Activated CD4-positive, alpha-beta T cell treated with anti-CD3 and anti-CD28 coated beads, Interleukin-10, Interleukin-2, amounts not matched to agents 100 ng/mL and 50 ng/mL, durations not matched to agents 16 hours and 8 hours (primary cell): ENCODE measurements at regions not wholly inside any gene's neighbourhood (a gene's known extent, or its start where the extent isn't known, plus 50 kb on each side); places are given as distances from the start of the nearest gene placed in this dataset.
A peak's percentile ranks its signal among the peaks of the same experiment; 100 is the strongest.

Experiments used
- DNase-seq: peaks from one replicate; pipeline ENCODE4 v3.0.0-alpha.2; 2020

GRCh38 chr15:39443659-39444219 lies 137.1 kb upstream of the THBS1 start:
- no peak for DNase-seq

- DNase-seq = no peak
These were observed 136.0 kb upstream of the THBS1 start for GRCh38 chr15:39444735-39445470.

DNA sequence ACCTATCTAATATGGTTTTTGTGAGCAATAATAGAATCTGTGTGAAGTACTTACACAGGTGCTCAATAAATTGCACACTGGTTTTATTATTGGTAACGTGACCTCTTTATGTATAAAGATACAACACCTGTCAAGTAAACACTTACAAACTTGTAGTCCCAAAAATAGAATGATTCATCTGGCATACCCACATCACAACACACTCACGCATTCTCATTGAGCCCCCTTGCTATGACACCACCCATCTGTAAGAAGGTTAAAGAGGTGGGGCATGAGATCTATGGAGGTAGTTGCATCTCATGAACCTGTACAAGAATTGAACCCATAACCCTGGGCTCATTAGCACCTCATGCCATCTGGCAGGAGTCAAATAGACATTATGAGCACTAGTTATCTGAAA lies 134.9 kb upstream of the THBS1 start:
- no peak for DNase-seq

DNA sequence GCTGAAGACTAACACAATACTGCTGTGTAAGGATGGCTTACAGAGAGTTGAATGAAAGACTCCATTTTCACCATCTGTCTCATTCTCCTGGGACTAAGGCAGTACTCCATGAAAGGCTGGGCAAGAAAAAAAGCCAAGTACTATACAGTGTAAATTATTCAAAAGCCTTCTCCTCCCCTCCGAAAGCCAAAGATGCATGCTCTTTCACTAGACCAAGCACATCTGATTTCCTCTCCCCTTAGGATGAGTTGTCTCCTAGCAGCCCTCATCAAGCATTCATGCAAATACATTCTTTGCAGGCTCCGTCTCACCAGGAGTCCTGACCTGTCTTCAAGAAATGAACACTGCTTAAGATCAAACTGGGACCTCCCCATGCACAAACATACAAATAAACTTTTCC lies 133.5 kb upstream of the THBS1 start:
- no peak for DNase-seq

DNA sequence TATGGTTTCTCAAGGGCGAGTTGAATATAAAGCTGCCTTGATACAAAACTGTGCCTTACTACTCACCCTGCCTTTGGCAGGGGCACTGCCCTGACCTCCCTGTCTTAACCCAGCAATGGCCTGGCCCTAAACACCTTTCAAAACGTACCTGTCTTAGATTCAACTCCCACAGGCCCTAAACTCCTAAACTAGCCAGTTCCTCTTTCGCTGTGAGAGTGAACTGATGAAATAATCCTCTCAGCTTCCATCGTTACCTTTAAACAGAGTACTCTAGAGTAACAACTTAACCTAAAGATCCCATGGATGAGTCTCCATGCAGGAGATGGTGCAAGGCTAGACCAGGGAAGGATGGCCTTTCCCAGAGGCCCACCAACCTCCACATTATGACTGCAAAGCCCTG lies 133.0 kb upstream of the THBS1 start:
- DNase-seq = no peak

DNA sequence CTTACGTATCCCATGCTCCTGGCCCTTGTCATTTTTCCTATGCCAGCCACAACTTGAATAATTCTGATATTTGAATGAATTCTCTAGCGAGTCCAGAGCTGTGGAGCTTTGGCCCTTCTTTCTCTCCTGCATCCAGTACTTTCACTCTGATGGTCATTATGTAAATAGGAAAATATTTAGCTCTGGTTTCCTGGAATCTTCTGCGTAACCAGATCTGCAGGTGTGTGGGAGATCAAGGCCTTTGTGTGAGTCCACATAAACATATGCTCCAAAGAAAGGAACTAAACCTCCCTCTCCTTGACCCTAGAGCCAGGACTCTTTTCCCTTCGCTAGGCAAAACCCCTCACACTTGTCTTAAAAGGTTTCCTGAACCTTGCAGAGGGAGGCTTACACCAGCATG lies 132.5 kb upstream of the THBS1 start:
- DNase-seq = no peak

GRCh38 chr15:39451121-39451688 lies 129.7 kb upstream of the THBS1 start:
- DNase-seq = no peak

DNA sequence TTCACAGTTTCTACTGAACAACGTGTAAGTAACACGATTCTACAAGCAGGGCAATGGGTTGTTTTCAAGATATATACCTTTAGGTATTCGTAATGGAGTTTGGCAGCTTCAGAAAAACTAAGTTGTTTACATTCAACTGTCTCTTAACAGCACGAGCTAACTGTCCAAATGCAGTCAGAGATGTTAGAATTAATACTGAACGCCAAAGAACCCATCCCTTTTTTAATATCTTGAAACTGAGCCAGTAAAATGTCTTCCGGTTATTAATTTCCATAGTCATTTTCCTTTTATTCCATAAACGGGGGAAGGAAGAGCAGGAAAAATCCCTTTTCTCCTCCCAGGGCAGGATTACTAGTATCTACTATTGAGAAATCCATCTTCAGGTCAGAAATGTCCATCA lies 129.0 kb upstream of the THBS1 start:
- DNase-seq = no peak

- peak; percentile 68 for DNase-seq
These were observed 127.3 kb upstream of the THBS1 start for GRCh38 chr15:39453620-39454019.

GRCh38 chr15:39454189-39454986 lies 126.5 kb upstream of the THBS1 start:
- DNase-seq = peak; percentile 7

- peak; percentile 16 for DNase-seq
These were observed 125.3 kb upstream of the THBS1 start for GRCh38 chr15:39455471-39455991.

DNA sequence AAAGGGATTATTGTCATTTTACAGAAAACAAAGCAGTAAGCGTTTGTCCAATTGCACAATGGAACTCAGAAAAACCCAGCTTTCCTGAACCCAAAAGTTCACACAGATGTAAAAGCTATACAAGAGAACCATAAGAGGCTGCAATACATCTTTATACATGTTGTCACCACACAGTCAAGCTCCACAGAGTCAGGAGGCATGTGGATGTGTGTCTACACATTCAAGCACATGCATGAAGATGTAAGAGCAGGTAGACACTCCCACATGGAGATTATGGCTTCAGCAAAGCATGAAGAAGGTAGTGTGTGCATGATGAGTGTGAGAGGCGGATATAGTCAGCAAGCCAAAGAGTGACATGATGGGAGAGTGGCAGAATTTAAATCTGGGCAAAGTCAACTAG lies 124.7 kb upstream of the THBS1 start:
- DNase-seq = no peak

- no peak for DNase-seq
These were observed 124.1 kb upstream of the THBS1 start for GRCh38 chr15:39456582-39457330.

GRCh38 chr15:39458131-39458530 lies 122.7 kb upstream of the THBS1 start:
- no peak for DNase-seq

GRCh38 chr15:39459548-39459947 lies 121.3 kb upstream of the THBS1 start:
- DNase-seq = no peak

GRCh38 chr15:39460748-39461147 lies 120.1 kb upstream of the THBS1 start:
- no peak for DNase-seq

GRCh38 chr15:39461536-39462130 lies 119.2 kb upstream of the THBS1 start:
- no peak for DNase-seq

DNA sequence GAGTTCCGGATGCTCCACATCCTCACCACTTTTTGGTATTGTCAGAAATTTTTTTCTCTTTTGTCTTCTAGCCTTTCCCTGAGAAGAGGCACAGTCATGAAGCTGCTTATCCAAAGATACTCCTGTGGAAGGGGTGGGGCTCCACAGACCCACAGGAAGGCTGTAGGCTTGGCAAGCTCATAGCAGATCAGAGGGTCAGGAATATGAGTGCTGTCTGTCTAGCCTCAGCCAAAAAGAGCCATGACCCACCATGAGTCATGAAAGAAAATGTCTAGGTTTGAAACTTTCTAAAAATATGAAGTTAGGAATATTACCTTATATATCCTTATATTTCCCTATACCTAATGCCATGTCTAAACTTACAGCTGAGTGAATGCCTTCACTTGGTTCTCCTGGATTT lies 118.2 kb upstream of the THBS1 start:
- no peak for DNase-seq

DNA sequence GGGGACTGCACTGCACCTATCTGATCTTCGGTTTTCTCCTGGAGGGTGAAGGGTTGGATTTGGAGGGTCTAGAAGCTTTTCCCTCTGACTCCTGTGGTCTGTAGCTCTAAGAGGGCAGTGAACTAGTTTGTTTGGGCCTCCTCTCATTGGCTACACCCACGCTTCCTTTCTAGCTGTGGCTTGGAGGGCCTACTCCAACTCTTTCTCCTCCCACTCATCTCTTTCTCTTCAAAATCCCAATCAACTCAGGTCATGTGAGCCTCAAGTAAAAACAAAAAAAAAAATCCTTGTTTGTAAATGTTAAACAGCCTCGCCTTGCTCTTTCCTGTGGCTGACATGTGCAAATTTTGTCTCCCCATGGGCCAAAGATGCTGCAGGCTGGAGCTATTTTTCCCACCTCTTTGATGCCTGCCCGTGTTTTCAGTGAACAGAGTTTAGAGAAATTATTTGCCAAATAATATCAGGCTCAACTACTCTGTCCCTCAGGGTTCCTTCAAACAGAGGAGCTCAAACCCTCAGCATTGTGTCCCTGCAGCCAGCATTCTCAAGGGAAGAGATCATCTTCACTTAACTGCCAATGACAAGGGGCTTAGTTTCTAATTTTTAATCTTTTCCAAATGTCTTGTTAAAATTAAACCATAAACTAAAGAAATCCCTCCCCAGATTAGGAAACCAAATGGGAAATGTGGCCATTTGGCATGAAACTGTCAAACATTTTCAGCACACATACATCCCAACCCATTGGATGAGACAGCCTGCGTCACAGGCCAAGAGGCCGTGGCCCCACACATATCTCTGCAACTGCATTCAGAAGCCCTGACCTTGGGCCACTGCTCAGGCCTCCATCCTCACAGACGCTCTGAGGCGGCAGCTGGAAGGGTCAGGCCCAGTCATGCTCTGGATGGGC lies 114.8 kb upstream of the THBS1 start:
- no peak for DNase-seq

DNA sequence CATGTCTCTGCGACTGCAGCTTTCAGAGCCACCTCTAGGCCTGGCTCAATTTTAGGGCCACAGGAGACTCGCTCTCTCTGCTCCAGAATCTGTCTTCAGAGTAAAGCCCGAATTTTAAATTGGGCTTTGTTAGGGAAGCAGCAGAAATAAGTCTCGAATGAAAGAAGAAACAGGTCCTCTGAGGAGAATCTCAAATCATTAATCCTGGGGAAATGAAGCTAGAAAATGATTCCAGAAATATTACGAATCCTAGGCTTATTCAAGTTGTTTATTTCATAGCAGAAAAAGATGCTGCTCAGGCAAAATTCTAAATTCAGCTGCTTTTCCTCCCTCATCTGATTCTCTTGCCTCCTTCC lies 114.2 kb upstream of the THBS1 start:
- no peak for DNase-seq

- DNase-seq = no peak
These were observed 112.5 kb upstream of the THBS1 start for GRCh38 chr15:39468331-39468730.
